DMS114 treated with DMSO at 0.1 percent for 48 hours (cell line): ENCODE measurements at regions not wholly inside any gene's neighbourhood (a gene's known extent, or its start where the extent isn't known, plus 50 kb on each side); places are given as distances from the start of the nearest gene placed in this dataset.
"Not testable (repeated sequence)": the region's sequence is repeated elsewhere in the genome, so short reads cannot be mapped to it uniquely, and the experiment has no call there.

Source experiments
- DNase-seq: peaks from one replicate; lab custom pipeline; 2025; ENCODE audit not compliant: unreplicated experiment; lab: John Stamatoyannopoulos, UW

- DNase-seq: no peak
These were observed 149.6 kb upstream of the SH3BP4 start for GRCh38 chr2:234802071-234802844.

- no peak for DNase-seq
These were observed 154.1 kb upstream of the SH3BP4 start for GRCh38 chr2:234797566-234798250.

- DNase-seq: no peak
These were observed 155.7 kb upstream of the SH3BP4 start for GRCh38 chr2:234796045-234796591.

GRCh38 chr2:234795272-234795920 lies 156.4 kb upstream of the SH3BP4 start:
- DNase-seq: no peak

GRCh38 chr2:234794866-234795265 lies 157.0 kb upstream of the SH3BP4 start:
- DNase-seq: no peak

GRCh38 chr2:234793212-234793785 lies 158.5 kb upstream of the SH3BP4 start:
- no peak for DNase-seq

GRCh38 chr2:234792621-234793022 lies 159.2 kb upstream of the SH3BP4 start:
- no peak for DNase-seq

- not testable (repeated sequence) for DNase-seq
These were observed 159.7 kb upstream of the SH3BP4 start for GRCh38 chr2:234792096-234792495.

- no peak for DNase-seq
These were observed 161.4 kb upstream of the SH3BP4 start for GRCh38 chr2:234790380-234790779.

- DNase-seq: no peak
These were observed 162.1 kb upstream of the SH3BP4 start for GRCh38 chr2:234789556-234790325.

- no peak for DNase-seq
These were observed 163.0 kb upstream of the SH3BP4 start for GRCh38 chr2:234788841-234789240.

- DNase-seq: no peak
These were observed 163.4 kb upstream of the SH3BP4 start for GRCh38 chr2:234788381-234788780.

GRCh38 chr2:234787114-234787513 lies 164.7 kb upstream of the SH3BP4 start:
- no peak for DNase-seq

GRCh38 chr2:234773764-234774409 lies 177.9 kb upstream of the SH3BP4 start:
- no peak for DNase-seq

- DNase-seq: no peak
These were observed 178.7 kb upstream of the SH3BP4 start for GRCh38 chr2:234773129-234773528.

GRCh38 chr2:234772733-234773060 lies 179.1 kb upstream of the SH3BP4 start:
- DNase-seq: no peak

- no peak for DNase-seq
These were observed 179.7 kb upstream of the SH3BP4 start for GRCh38 chr2:234771980-234772732.

- no peak for DNase-seq
These were observed 180.6 kb upstream of the SH3BP4 start for GRCh38 chr2:234771176-234771575.

GRCh38 chr2:234770715-234771141 lies 181.1 kb upstream of the SH3BP4 start:
- no peak for DNase-seq
